BLaER1 (cell line): ENCODE measurements at regions not wholly inside any gene's neighbourhood (a gene's known extent, or its start where the extent isn't known, plus 50 kb on each side); places are given as distances from the start of the nearest gene placed in this dataset.
"Not testable (repeated sequence)": the region's sequence is repeated elsewhere in the genome, so short reads cannot be mapped to it uniquely, and the experiment has no call there.

Experiments
- H3K27ac ChIP-seq: shearing (Covaris generic); formaldehyde crosslinking; 2 replicates; pipeline ENCODE4 v1.8.1; 2022
- H3K27me3 ChIP-seq: shearing (Covaris generic); formaldehyde crosslinking; 2 replicates; pipeline ENCODE4 v1.8.1; 2022
- H3K36me3 ChIP-seq: shearing (Covaris generic); formaldehyde crosslinking; 2 replicates; pipeline ENCODE4 v1.8.1; 2022
- H3K4me1 ChIP-seq: shearing (Covaris generic); formaldehyde crosslinking; 2 replicates; pipeline ENCODE4 v1.8.1; 2022
- H3K4me2 ChIP-seq: shearing (Covaris generic); formaldehyde crosslinking; 2 replicates; pipeline ENCODE4 v1.8.1; 2022
- H3K4me3 ChIP-seq: shearing (Covaris generic); formaldehyde crosslinking; 2 replicates; pipeline ENCODE4 v1.8.1; 2022
- H3K9ac ChIP-seq: shearing (Covaris generic); formaldehyde crosslinking; 2 replicates; pipeline ENCODE4 v1.8.1; 2022
- H3K9me3 ChIP-seq: shearing (Covaris generic); formaldehyde crosslinking; 2 replicates; pipeline ENCODE4 v1.8.1; 2022
- H4K20me1 ChIP-seq: shearing (Covaris generic); formaldehyde crosslinking; 2 replicates; pipeline ENCODE4 v1.8.1; 2022
- Cebpa-rat ChIP-seq: shearing (Covaris generic); IDR thresholded peaks from 2 replicates; pipeline ENCODE4 v1.8.1; 2022

- Histone ChIP-seq H3K36me3 (no peaks in the 10 kb centered on the region), H3K4me3 (no peak overlapping the region), H3K4me1 (no peaks in the 10 kb centered on the region), H3K4me2 (no peak overlapping the region), H3K9me3 (peaks cover 12% of the 10 kb centered on the region; the same call in 1 of the 2 replicates), H3K27ac (no peak overlapping the region), H3K27me3 (no peaks in the 10 kb centered on the region), H4K20me1 (no peaks in the 10 kb centered on the region), H3K9ac (no peak overlapping the region)
- TF ChIP-seq Cebpa-rat, result no peak
Measured at GRCh38 chr9:10876333-10876732, 263.5 kb upstream of the PTPRD start.

DNA sequence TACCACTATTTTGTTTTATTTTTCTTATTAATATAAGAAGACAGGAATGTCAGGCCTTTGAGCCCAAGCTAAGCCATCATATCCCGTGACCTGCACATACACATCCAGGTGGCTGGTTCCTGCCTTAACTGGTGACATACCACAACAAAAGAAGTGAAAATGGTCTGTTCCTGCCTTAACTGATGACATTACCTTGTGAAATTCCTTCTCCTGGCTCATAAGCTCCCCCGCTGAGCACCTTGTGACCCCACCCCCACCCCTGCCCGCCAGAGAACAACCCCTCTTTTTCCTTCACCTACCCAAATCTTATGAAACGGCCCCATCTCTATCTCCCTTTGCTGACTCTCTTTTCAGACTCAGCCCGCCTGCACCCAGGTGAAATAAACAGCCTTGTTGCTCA is 277.5 kb upstream of the PTPRD start:
- H3K9ac ChIP-seq, H3K4me1 ChIP-seq: not testable (repeated sequence)

GRCh38 chr9:10899509-10899908 is 286.7 kb upstream of the PTPRD start:
- no peaks in the 10 kb centered on the region for H4K20me1 ChIP-seq
- no peak for TF ChIP-seq Cebpa-rat
- H3K4me2 ChIP-seq, result no peak overlapping the region
- H3K36me3 ChIP-seq, result no peaks in the 10 kb centered on the region
- no peaks in the 10 kb centered on the region for H3K27me3 ChIP-seq
- H3K9me3 ChIP-seq, result no peaks in the 10 kb centered on the region
- H3K27ac ChIP-seq, result no peak overlapping the region
- H3K4me1 ChIP-seq, result no peaks in the 10 kb centered on the region
- no peak overlapping the region for H3K4me3 ChIP-seq
- H3K9ac ChIP-seq, result no peak overlapping the region

More for the DNA sequence above, 277.5 kb upstream of the PTPRD start:
- not testable (repeated sequence) for H3K9me3 ChIP-seq, H3K27ac ChIP-seq, H3K36me3 ChIP-seq, H3K4me2 ChIP-seq, H4K20me1 ChIP-seq, H3K4me3 ChIP-seq, H3K27me3 ChIP-seq

- no peaks in the 10 kb centered on the region for H3K27me3 ChIP-seq
- no peak overlapping the region for H3K9ac ChIP-seq
- no peak overlapping the region for H3K4me3 ChIP-seq
- no peaks in the 10 kb centered on the region for H3K9me3 ChIP-seq
- no peak for TF ChIP-seq Cebpa-rat
- H4K20me1 ChIP-seq, result no peaks in the 10 kb centered on the region
- no peak overlapping the region for H3K4me2 ChIP-seq
- no peak overlapping the region for H3K27ac ChIP-seq
- no peaks in the 10 kb centered on the region for H3K36me3 ChIP-seq
- H3K4me1 ChIP-seq, result no peaks in the 10 kb centered on the region
Measured at GRCh38 chr9:10903969-10904368, 291.2 kb upstream of the PTPRD start.

DNA sequence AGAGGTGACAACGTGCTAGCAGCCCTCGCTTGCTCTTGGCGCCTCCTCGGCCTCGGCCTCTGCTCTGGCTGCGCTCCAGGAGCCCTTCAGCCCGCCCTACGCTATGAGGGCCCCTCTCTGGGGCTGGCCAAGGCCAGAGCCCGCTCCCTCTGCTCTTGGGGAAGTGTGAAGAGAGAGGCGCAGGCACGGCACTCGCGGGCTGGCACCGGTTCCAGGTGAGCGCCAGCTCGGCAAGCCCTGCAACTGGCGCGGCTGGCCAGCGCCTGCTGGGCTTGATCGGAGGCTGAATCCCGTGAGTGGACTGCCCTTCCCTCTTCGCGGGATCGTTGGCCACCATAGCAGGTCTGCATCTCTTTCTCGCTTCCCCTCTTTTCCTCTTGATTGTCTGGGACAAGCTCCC is 298.0 kb upstream of the PTPRD start:
- H3K9me3 ChIP-seq, result peaks cover 12% of the 10 kb centered on the region
- TF ChIP-seq Cebpa-rat, result no peak

DNA sequence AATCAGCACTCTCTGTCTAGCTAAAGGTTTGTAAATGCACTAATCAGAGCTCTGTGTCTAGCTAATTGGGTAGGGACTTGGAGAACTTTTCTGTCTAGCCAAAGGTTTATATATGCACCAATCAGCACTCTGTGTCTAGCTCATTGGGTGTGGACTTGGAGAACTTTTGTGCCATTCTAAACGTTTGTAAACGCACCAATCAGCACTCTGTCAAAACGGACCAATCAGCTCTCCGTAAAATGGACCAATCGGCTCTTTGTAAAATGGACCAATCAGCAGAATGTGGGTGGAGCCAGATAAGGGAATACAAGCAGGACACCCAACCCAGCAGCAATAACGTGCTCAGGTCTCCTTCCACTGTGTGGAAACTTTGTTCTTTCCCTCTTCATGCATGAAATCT is 298.6 kb upstream of the PTPRD start:
- H3K4me1 ChIP-seq, result no peaks in the 10 kb centered on the region
- H3K27me3 ChIP-seq, result no peaks in the 10 kb centered on the region
- H3K9ac ChIP-seq, result no peak overlapping the region
- H3K4me3 ChIP-seq, result no peak overlapping the region
- no peak overlapping the region for H3K27ac ChIP-seq
- peaks cover 12% of the 10 kb centered on the region for H3K9me3 ChIP-seq
- no peaks in the 10 kb centered on the region for H3K36me3 ChIP-seq
- H3K4me2 ChIP-seq, result no peak overlapping the region
- H4K20me1 ChIP-seq, result no peaks in the 10 kb centered on the region
- TF ChIP-seq Cebpa-rat, result no peak

More for the DNA sequence above, 298.0 kb upstream of the PTPRD start:
- H3K36me3 ChIP-seq, result no peaks in the 10 kb centered on the region
- H3K27me3 ChIP-seq, result no peaks in the 10 kb centered on the region
- H4K20me1 ChIP-seq, result no peaks in the 10 kb centered on the region
- H3K4me3 ChIP-seq, result no peak overlapping the region
- no peak overlapping the region for H3K27ac ChIP-seq
- no peak overlapping the region for H3K9ac ChIP-seq
- H3K4me2 ChIP-seq, result no peak overlapping the region
- H3K4me1 ChIP-seq, result no peaks in the 10 kb centered on the region

DNA sequence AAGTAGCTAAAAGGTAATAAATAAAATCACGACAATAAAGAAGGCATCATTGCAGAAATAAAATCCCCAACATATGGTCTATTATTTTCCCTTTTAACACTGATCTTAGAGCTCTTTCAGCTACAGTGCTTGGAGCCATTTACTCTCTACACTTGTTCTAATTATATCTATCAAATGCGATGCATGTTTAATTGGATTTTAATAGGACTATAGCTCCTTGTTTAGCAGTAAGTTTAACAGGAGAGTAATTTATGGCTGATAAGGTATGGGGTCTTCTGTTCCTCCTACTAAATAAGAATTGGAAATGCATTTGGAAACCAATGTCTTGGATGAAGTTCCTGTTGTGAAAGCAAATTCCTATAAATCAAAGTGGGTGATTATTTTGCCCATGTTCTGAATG is 304.2 kb upstream of the PTPRD start:
- Histone ChIP-seq H3K9ac (no peak overlapping the region), H3K27me3 (no peaks in the 10 kb centered on the region)
- no peak for TF ChIP-seq Cebpa-rat

DNA sequence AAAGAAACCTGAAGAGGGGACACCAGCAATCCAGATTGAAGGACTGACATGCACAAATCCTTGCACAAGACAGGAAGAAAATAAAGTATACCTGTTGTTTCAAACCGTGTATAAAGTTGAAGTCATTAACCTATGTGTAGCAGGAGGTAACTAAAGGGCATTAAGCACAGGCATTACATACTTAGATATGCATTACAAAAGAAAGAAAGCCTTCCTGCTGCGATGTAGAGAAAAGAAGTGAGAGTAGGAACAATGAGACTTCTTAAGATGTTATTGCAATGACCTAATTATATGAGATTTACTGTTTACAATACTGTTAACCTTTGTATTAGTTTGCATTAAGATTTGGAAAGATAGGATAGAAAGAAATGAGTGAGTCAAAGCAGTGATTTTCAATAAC is 308.9 kb upstream of the PTPRD start:
- H3K36me3 ChIP-seq, result no peaks in the 10 kb centered on the region
- no peak for TF ChIP-seq Cebpa-rat
- no peaks in the 10 kb centered on the region for H3K27me3 ChIP-seq
- no peaks in the 10 kb centered on the region for H3K4me1 ChIP-seq
- H3K27ac ChIP-seq, result no peak overlapping the region
- no peak overlapping the region for H3K4me2 ChIP-seq
- no peaks in the 10 kb centered on the region for H4K20me1 ChIP-seq
- H3K9me3 ChIP-seq, result no peaks in the 10 kb centered on the region
- H3K4me3 ChIP-seq, result no peak overlapping the region
- H3K9ac ChIP-seq, result no peak overlapping the region

More for the DNA sequence above, 304.2 kb upstream of the PTPRD start:
- no peaks in the 10 kb centered on the region for H4K20me1 ChIP-seq
- no peaks in the 10 kb centered on the region for H3K4me1 ChIP-seq
- no peak overlapping the region for H3K27ac ChIP-seq
- H3K4me2 ChIP-seq, result no peak overlapping the region
- H3K36me3 ChIP-seq, result no peaks in the 10 kb centered on the region
- no peak overlapping the region for H3K4me3 ChIP-seq
- no peaks in the 10 kb centered on the region for H3K9me3 ChIP-seq

DNA sequence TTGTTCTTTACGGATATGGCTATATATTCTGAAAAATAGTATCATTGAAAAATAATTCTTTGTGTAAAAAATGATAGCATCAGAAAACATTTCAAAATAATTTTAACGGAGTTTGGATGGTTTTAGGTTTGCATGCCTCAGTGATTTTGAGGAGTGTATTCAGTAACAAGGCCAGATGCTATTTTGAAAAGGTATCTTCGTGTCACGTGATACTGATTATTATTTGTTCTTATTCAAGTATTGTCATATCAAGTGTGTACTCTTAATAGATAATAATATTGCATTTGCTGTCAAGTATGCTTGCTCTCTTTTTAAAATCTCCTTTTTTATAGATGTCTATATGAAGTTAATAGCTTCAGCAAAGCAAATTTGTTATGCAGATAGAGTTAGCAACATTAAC is 313.1 kb upstream of the PTPRD start:
- H3K27ac ChIP-seq, result no peak overlapping the region
- H3K27me3 ChIP-seq, result no peaks in the 10 kb centered on the region
- no peak overlapping the region for H3K4me3 ChIP-seq
- H3K9ac ChIP-seq, result no peak overlapping the region
- H3K36me3 ChIP-seq, result no peaks in the 10 kb centered on the region
- H3K4me2 ChIP-seq, result no peak overlapping the region
- TF ChIP-seq Cebpa-rat, result no peak
- no peaks in the 10 kb centered on the region for H3K4me1 ChIP-seq
- no peaks in the 10 kb centered on the region for H4K20me1 ChIP-seq
- H3K9me3 ChIP-seq, result no peaks in the 10 kb centered on the region

DNA sequence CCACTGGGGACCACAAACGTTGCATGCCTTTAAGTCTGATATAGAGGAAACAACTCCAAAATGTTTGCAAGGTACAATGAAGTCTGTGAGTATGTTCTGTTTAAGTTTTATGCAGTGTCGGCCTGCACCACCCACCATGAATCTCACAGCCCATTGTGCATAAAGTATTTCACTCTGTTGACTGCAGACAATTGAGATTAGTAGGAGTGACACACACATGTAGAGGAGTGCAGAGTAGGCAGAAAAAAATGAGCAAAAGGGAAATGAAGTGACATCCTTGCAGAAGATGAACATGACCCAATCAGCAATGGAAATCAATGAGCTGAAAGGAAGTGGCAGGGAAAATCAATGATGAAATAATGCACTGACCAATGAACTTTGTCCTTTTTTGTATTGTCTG is 315.6 kb upstream of the PTPRD start:
- Histone ChIP-seq H4K20me1 (no peaks in the 10 kb centered on the region), H3K9me3 (no peaks in the 10 kb centered on the region), H3K27ac (no peak overlapping the region)

GRCh38 chr9:10930081-10930480 is 317.3 kb upstream of the PTPRD start:
- Histone ChIP-seq H3K27ac (no peak overlapping the region), H3K4me1 (no peaks in the 10 kb centered on the region), H3K4me3 (no peak overlapping the region), H3K4me2 (no peak overlapping the region), H3K27me3 (no peaks in the 10 kb centered on the region), H3K36me3 (no peaks in the 10 kb centered on the region), H4K20me1 (no peaks in the 10 kb centered on the region), H3K9ac (no peak overlapping the region), H3K9me3 (no peaks in the 10 kb centered on the region)
- TF ChIP-seq Cebpa-rat, result no peak

More for the DNA sequence above, 315.6 kb upstream of the PTPRD start:
- Histone ChIP-seq H3K27me3 (no peaks in the 10 kb centered on the region), H3K36me3 (no peaks in the 10 kb centered on the region), H3K4me1 (no peaks in the 10 kb centered on the region), H3K4me3 (no peak overlapping the region), H3K4me2 (no peak overlapping the region), H3K9ac (no peak overlapping the region)
- no peak for TF ChIP-seq Cebpa-rat
